ENCODE measurements at regions not wholly inside any gene's neighbourhood (a gene's known extent, or its start where the extent isn't known, plus 50 kb on each side); places are given as distances from the start of the nearest gene placed in this dataset.
"Not testable (repeated sequence)": the region's sequence is repeated elsewhere in the genome, so short reads cannot be mapped to it uniquely, and the experiment has no call there.

DNA sequence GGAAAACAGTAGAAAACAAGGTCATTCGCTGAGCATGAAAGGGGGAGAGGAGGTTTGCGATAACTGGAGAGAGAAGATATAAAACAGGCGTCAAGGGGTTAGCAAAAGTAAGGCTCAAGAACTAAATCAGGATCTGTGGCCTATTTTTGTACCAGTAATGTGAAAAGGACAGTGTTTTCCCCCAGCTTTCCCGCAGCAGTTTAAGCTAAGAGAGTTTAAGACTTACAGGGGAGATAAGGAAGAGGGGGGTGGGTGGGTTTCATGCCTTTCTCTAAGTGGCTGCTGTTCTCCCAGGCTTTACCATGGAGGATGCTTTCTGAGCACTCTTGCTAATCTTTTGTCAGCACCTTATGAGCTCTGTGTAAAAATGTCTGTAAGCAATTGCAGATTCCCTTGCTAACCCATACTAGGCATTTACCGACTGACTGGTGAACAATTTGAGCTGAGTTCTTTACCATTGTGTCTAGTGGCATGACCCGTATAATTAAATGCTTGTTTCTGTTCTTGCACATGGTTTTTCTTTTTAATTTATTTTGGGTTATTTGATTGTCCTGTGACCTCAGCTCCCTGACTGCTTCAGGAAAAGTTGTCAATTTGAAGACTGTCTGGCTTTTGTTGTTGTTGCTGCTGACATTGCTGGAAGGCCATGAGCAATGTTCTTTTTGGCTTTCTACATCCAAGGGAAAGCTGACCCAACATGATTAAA is 144.0 kb downstream of the KBTBD2 start:
- not testable (repeated sequence) for H3K9me3 Mint-ChIP-seq; H3K4me3 Mint-ChIP-seq; H3K36me3 Mint-ChIP-seq (ENCODE audit: insufficient read depth); DNase-seq; ATAC-seq; H3K4me1 Mint-ChIP-seq (ENCODE audit: low read depth)
- peaks cover 26% of the 10 kb centered on the region for H3K27me3 Mint-ChIP-seq (ENCODE audit: low read depth)

DNA sequence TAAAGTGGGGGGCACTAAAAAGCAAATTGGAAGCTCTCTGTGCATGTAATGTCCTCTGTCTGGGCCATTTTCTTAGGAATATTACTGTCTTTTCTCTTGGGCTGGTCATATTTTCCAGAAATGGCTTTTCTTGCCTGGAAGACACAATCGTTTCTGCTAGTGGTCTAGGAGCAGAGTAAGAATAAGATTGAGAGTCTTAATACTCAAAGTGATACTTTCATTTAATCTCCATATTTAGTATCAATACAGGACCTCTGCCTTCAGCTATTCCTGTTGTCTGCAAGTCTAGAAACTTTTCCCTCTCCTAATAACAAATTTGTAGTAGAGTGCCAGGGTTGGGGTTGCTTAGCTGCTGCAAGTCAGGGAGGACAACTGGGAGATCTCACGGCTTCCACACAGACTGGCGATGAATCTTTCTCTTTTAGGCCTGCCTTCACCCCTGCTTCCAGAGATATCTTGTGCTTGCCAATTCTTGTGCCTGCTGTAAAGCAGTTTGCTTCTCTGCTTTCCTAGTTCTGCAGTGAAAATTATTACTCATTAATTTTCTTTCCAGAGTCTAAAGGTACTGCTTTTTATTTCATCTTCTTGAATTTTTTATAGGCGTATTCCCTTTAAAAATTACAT is 149.6 kb downstream of the KBTBD2 start:
- H3K4me3 Mint-ChIP-seq; ATAC-seq; H3K9me3 Mint-ChIP-seq; H3K4me1 Mint-ChIP-seq (ENCODE audit: low read depth); H3K36me3 Mint-ChIP-seq (ENCODE audit: insufficient read depth); DNase-seq: not testable (repeated sequence)
- peaks cover 17% of the 10 kb centered on the region for H3K27me3 Mint-ChIP-seq (ENCODE audit: low read depth)

DNA sequence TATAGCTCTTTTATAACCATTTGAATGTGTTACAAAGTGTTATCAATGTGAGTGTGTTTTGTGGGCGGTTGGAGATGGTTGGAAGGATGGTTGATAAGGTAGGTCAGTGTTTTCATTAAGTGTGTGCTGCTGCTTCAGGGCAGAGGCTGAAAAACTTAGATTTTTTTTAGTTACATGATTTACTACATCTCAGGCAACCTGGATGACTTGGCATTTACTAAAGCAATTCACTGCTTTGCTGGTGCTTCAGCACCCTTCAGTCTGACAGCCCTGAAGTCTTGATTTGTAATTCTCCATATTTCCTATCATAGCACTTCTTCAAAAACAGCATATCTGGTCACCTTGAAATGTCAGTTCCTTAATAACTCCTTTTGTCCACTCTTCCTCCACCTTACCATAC is 151.8 kb downstream of the KBTBD2 start:
- not testable (repeated sequence) for H3K9me3 Mint-ChIP-seq; DNase-seq; H3K36me3 Mint-ChIP-seq (ENCODE audit: insufficient read depth); H3K4me3 Mint-ChIP-seq; ATAC-seq; H3K4me1 Mint-ChIP-seq (ENCODE audit: low read depth)
- peaks cover 17% of the 10 kb centered on the region for H3K27me3 Mint-ChIP-seq (ENCODE audit: low read depth)

DNA sequence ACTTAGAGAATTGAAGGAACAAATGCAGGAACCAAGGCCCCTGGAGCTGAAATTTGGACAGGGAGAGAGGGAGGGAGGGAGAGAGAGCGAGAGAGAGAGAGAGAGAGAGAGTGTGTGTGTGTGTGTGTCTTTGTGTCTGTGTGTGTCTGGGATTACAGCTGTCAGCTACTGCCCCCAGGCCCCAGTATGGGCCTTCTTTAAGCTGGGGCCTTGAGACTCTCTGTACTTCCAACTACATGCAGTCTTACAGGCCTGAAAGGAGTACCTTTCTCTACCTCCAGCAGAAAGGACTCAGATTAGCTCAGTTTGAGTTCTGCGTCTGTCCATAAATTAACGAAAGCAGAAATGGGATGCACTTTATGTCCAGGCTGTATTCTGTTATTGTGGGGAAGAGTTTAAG is 153.2 kb downstream of the KBTBD2 start:
- not testable (repeated sequence) for H3K36me3 Mint-ChIP-seq (ENCODE audit: insufficient read depth); ATAC-seq; H3K4me3 Mint-ChIP-seq; H3K4me1 Mint-ChIP-seq (ENCODE audit: low read depth); H3K9me3 Mint-ChIP-seq; DNase-seq
- peaks cover 11% of the 10 kb centered on the region for H3K27me3 Mint-ChIP-seq (ENCODE audit: low read depth)

DNA sequence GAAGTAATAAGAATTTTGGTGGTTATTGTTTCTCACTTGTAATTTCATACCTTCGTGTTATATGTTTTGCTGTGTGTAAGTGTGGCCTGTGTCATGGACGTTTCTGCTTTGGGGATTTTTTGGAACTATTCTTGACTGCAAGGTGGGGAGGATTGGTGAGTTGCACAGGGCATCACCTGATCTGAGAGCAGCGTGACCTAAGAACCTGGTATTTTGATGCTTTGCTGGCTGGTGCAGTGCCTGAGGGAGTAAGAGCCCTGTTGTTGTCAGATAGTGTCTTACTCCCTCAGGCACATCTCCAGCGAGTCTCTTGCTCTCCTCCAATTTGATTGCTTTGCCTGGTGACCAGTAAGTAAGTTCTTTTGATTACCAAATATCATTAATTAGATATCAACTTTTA is 158.8 kb downstream of the KBTBD2 start:
- not testable (repeated sequence) for H3K4me3 Mint-ChIP-seq; ATAC-seq; H3K4me1 Mint-ChIP-seq (ENCODE audit: low read depth); H3K9me3 Mint-ChIP-seq; H3K36me3 Mint-ChIP-seq (ENCODE audit: insufficient read depth); DNase-seq; H3K27me3 Mint-ChIP-seq (ENCODE audit: low read depth)

DNA sequence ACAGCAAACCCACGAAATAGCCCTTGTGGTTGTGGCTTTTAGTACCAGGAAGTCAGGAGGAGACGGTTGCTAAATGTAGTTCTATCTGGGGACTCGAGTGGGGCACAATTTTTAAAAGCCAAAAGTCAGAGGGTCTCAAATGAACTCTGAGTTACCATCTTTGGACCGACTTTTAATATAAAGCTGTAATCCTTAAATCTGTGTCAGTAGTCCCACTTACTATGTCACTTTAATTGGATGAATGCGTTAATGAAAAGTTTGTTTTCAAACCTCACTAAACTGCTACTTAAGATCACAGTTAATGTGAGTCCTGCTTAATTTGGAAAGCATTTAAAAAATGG is 162.3 kb downstream of the KBTBD2 start:
- not testable (repeated sequence) for H3K4me1 Mint-ChIP-seq (ENCODE audit: low read depth); H3K9me3 Mint-ChIP-seq; H3K36me3 Mint-ChIP-seq (ENCODE audit: insufficient read depth); ATAC-seq; DNase-seq
- Mint-ChIP-seq H3K4me3 (peak overlapping the region; percentile 49), H3K27me3 (ENCODE audit: low read depth) (peaks cover 22% of the 10 kb centered on the region)

DNA sequence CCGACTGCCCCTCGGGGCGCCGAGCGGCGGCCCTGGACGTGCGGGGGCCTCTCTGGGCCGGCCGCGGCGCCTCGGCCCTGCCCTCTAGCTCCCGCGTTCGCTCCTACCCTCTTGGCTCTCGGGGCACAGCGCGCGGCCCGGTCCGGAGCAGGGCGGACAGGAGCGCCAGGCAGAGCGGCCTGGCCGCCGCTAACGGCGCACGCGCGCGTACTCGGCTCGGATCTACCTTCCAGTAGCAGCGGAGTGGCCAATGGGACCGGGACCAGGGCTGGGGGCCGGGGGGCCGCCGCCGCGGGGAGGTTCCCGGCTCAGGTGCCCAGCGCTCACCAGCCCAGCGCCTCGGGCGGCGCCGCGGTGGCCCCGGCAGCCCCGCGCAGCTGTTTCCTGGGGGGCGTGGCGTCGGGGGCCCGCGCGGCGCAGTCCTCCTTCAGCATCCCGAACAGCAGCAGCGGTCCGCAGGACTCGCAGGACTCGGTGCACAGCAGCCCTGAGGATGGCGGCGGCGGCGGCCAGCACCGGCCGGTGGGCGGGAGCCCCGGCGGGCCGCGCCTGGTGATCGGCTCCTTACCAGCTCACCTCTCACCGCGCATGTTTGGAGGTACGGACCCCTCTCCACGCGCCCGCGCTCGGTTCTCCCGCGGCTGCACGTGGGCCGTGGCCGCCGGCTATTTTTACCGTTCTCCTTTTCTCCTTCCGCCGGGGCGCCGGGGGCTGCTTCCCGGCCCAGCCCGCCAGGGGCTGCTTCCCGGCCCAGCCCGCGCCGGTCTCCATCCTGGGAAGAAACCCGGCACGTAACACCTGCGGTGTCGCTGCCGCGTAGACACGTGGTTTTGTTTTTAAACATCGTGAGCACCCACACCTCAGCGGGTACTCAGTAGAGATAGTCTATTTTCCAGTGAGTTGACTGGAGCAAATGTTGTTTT is 162.9 kb downstream of the KBTBD2 start:
- H3K4me1 Mint-ChIP-seq (ENCODE audit: low read depth); H3K9me3 Mint-ChIP-seq; H3K36me3 Mint-ChIP-seq (ENCODE audit: insufficient read depth): not testable (repeated sequence)
- DNase-seq: peak; percentile 9
- peak; percentile 80 to 84 for ATAC-seq
- Mint-ChIP-seq H3K4me3 (peak overlapping the region; percentile 60), H3K27me3 (ENCODE audit: low read depth) (peaks cover 23% of the 10 kb centered on the region)

DNA sequence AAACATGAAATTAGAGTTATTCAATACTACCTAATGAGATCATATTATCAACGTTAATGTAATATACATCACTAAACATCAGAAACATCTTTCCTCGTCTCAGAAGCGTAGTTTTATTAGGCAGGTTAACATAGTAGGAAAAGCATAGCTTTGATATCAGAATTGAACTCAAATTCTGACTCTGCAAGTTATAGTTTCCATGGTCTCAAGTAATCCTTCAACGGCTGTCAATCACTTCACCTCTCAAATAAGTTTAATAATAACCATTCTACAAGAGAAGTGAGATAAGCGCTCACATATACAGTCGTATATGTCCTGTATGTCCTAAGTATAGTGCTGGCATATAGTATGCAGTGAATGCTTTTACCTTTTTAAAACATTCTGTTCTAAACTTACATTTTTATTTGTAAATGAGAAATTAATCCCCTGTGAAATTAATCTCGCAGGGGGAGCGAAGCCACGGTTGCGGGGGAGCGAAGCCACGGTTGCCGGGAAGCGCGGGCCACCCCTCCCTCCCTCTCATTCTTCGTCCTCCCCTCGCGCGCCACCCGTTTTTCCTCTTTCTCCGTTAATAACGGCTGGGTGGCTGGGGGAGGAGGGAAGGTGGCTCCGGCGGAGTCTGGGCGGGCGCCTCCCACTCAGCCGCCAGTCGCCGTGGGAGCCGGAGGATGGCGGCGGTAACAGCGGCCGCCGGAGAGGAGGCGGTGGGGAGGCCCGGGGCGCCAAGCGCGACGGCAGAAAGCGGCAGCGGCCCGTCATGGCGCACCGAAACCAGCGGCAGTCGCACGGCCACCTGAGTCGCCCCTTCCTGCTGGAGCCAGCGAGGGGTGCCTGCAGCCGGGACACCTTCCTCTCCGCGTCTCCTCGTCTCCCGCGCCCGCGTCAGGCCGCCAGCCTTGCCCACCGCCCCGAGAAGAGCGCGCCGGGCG is 163.8 kb downstream of the KBTBD2 start:
- not testable (repeated sequence) for H3K36me3 Mint-ChIP-seq (ENCODE audit: insufficient read depth); H3K9me3 Mint-ChIP-seq; H3K4me1 Mint-ChIP-seq (ENCODE audit: low read depth)
- peak; percentile 64 to 69 for ATAC-seq
- peaks cover 27% of the 10 kb centered on the region for H3K27me3 Mint-ChIP-seq (ENCODE audit: low read depth)
- peak; percentile 9 for DNase-seq
- H3K4me3 Mint-ChIP-seq: peak overlapping the region; percentile 74

DNA sequence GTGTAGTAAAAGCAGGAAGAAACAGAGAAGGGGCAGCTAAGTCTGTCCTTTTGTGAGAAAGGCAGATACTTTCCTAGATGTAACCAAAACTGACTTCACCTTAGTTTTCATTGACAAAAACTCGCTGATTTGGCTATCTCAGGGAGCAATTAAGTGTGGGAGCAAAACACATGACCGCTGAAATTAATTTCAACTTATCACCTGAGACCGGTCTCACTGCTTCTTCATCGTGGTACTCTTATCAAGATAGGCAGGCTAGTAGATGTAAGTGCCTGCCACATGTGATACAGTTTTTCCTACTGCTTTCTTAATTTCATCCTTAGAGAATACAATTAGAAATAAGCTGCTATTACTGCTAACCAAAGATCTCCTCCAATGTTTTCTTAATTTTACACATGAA is 168.7 kb downstream of the KBTBD2 start:
- not testable (repeated sequence) for H3K4me1 Mint-ChIP-seq (ENCODE audit: low read depth); H3K9me3 Mint-ChIP-seq; DNase-seq; ATAC-seq; H3K4me3 Mint-ChIP-seq; H3K36me3 Mint-ChIP-seq (ENCODE audit: insufficient read depth)
- H3K27me3 Mint-ChIP-seq (ENCODE audit: low read depth): peaks cover 24% of the 10 kb centered on the region

DNA sequence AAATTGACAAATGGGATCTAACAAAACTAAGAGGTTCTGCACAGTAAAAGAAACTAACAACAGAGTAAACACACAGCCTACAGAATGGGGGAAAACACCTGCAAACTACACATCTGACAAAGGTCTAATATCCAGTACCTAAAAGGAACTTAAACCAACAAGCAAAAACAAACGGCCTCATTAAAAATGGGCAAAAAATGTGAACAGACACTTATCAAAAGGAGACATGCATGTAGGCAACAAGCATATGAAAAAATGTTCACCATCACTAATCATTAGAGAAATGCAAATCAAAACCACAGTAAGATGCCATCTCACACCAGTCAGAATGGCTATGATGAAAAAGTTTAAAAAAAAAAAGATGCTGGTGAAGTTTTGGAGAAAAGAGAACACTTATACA is 197.4 kb downstream of the KBTBD2 start:
- H3K4me1 Mint-ChIP-seq (ENCODE audit: low read depth): peaks cover 5% of the 10 kb centered on the region
- H3K36me3 Mint-ChIP-seq (ENCODE audit: insufficient read depth): no peaks in the 10 kb centered on the region
- H3K9me3 Mint-ChIP-seq: no peaks in the 10 kb centered on the region
- H3K4me3 Mint-ChIP-seq: no peak overlapping the region
- DNase-seq (no peak), ATAC-seq (no peak)
- peaks cover 8% of the 10 kb centered on the region for H3K27me3 Mint-ChIP-seq (ENCODE audit: low read depth)

DNA sequence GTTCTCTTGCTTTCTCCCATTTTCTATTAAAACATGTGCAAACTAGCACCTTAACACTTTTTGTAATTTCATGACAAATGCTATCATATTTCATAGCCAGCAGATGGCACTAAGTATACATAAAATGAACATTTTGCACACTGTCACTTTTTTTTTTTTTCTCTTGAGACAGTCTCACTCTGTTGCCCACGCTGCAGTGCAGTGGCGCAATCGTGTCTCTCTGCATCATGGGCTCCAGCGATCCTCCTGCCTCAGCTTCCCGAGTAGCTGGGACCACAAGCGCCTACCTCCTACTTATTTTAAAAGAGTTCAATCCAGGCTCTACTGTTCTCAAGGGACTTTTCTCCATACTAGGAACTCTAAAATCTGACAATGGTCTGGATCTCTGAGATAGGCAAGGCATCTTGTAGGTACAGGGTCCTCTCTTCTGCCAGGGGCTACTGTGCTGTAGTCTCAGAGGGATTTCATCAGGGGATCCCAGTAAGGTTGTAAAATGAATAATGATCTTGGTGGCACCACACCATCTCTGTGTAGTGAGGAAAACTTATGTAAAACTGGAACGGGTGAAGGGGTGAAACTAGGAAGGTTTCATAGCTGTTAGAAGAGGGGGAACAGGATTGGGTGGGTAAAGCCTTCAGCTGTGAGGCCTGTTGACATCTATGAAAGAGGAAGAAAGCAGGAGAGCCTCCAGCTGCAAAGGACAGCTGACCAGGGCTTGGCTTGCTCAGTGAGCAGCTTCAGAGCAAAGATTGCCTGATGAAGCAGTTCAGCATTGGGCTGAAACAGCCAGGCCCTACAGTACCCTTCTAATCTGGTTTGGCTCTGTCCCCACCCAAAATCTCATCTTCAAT is 196.9 kb downstream of the AVL9 start:
- not testable (repeated sequence) for H3K36me3 Mint-ChIP-seq (ENCODE audit: insufficient read depth); H3K9me3 Mint-ChIP-seq; DNase-seq; H3K4me3 Mint-ChIP-seq; H3K27me3 Mint-ChIP-seq (ENCODE audit: low read depth)
- ATAC-seq: peak; percentile 41 to 71
- H3K4me1 Mint-ChIP-seq (ENCODE audit: low read depth): peaks cover 13% of the 10 kb centered on the region

DNA sequence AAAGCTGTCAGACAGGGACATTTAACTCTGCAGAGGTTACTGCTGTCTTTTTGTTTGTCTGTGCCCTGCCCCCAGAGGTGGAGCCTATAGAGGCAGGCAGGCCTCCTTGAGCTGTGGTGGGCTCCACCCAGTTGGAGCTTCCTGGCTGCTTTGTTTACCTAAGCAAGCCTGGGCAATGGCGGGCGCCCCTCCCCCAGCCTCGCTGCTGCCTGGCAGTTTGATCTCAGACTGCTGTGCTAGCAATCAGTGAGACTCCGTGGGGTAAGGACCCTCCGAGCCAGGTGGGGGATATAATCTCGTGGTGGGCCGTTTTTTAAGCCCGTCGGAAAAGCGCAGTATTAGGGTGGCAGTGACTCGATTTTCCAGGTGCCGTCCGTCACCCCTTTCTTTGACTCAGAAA is 192.8 kb downstream of the AVL9 start:
- H3K4me1 Mint-ChIP-seq (ENCODE audit: low read depth): peaks cover 13% of the 10 kb centered on the region

DNA sequence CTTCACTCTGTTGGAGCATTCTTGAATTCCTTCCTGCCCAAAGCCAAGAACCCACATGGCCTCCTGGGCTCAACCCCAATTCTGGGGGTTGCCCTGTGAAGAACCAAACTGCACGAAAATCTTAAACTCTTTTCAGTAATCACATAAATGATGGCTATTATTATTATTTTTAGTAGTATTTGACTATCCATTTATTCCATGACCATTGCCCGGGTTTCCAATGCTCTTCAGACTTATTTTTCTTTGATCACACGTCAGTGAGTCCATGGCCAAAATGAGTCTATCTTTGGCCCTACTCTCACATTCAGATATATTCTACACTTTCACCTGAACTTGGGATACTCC is 185.9 kb downstream of the AVL9 start:
- no peak for DNase-seq
- H3K27me3 Mint-ChIP-seq (ENCODE audit: low read depth): peaks cover 7% of the 10 kb centered on the region
- no peaks in the 10 kb centered on the region for H3K36me3 Mint-ChIP-seq (ENCODE audit: insufficient read depth)
- no peak overlapping the region for H3K4me3 Mint-ChIP-seq
- no peaks in the 10 kb centered on the region for H3K4me1 Mint-ChIP-seq (ENCODE audit: low read depth)
- H3K9me3 Mint-ChIP-seq: peaks cover 6% of the 10 kb centered on the region
- no peak for ATAC-seq

More for the DNA sequence above, 192.8 kb downstream of the AVL9 start:
- not testable (repeated sequence) for H3K27me3 Mint-ChIP-seq (ENCODE audit: low read depth); H3K9me3 Mint-ChIP-seq; H3K4me3 Mint-ChIP-seq; H3K36me3 Mint-ChIP-seq (ENCODE audit: insufficient read depth); DNase-seq; ATAC-seq
